ENCODE measurements at regions not wholly inside any gene's neighbourhood (a gene's known extent, or its start where the extent isn't known, plus 50 kb on each side); places are given as distances from the start of the nearest gene placed in this dataset.

DNA sequence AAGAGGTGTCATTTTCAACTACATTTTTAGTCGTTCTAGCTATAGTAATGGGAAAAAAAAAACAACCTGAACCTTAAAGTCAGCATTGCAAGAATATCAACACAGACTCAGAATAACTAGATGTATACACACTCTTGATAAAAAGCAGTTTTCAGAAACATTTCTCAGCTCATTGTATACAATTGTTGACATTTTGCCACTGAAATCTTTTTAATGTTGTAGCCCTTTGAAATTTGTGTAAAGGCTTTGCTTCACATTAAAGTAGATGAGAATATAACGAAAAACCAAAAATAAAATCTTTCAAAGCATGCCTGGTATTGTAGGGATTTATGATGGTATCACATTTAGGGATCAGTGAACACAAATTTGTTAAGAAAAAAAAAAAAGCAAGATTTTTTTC is 87.2 kb upstream of the SLC10A2 start:
- no peak overlapping the region for H3K9ac ChIP-seq (ENCODE audit: low read length)
- H3K36me3 ChIP-seq (ENCODE audit: control insufficient read depth, insufficient read depth, low read length) = no peaks in the 10 kb centered on the region
- H3K4me1 ChIP-seq (ENCODE audit: control insufficient read depth, insufficient read depth, low read length) = no peaks in the 10 kb centered on the region
- H3K27me3 ChIP-seq (ENCODE audit: control insufficient read depth, insufficient read depth, low read length) = no peaks in the 10 kb centered on the region
- no peak overlapping the region for H3K4me3 ChIP-seq (ENCODE audit: low read length)
- H3K9me3 ChIP-seq (ENCODE audit: control insufficient read depth, low read length) = no peaks in the 10 kb centered on the region

DNA sequence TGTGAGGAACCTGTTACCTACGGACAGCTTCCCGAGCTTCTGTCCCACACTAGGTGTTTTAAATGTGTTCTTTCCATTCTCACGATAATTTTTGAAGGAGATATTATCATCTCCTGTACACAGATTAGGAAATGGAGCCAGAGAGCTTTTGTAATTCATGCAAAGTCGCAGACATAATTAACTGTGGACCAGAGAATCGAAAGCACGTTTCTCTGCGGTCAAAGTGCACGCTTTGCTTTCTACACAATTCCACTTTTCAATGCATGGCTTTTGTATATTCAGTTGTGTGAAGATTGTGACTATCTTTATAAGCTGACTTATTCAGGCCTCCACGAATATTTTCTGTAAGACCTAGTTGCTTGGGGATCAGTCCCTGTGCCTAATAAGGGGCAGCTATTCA is 81.7 kb upstream of the SLC10A2 start:
- Histone ChIP-seq H3K27me3 (ENCODE audit: control insufficient read depth, insufficient read depth, low read length) (no peaks in the 10 kb centered on the region), H3K9ac (ENCODE audit: low read length) (no peak overlapping the region), H3K4me1 (ENCODE audit: control insufficient read depth, insufficient read depth, low read length) (no peaks in the 10 kb centered on the region), H3K36me3 (ENCODE audit: control insufficient read depth, insufficient read depth, low read length) (no peaks in the 10 kb centered on the region), H3K9me3 (ENCODE audit: control insufficient read depth, low read length) (no peaks in the 10 kb centered on the region), H3K4me3 (ENCODE audit: low read length) (no peak overlapping the region)

- Histone ChIP-seq H3K9me3 (ENCODE audit: control insufficient read depth, low read length) (no peaks in the 10 kb centered on the region), H3K27me3 (ENCODE audit: control insufficient read depth, insufficient read depth, low read length) (no peaks in the 10 kb centered on the region), H3K36me3 (ENCODE audit: control insufficient read depth, insufficient read depth, low read length) (no peaks in the 10 kb centered on the region), H3K4me1 (ENCODE audit: control insufficient read depth, insufficient read depth, low read length) (no peaks in the 10 kb centered on the region), H3K9ac (ENCODE audit: low read length) (no peak overlapping the region), H3K4me3 (ENCODE audit: low read length) (no peak overlapping the region)
Observed at GRCh38 chr13:103145442-103145841, 79.2 kb upstream of the SLC10A2 start.

- H3K4me1 ChIP-seq (ENCODE audit: control insufficient read depth, insufficient read depth, low read length) = no peaks in the 10 kb centered on the region
- H3K9me3 ChIP-seq (ENCODE audit: control insufficient read depth, low read length) = no peaks in the 10 kb centered on the region
- no peak overlapping the region for H3K9ac ChIP-seq (ENCODE audit: low read length)
- no peaks in the 10 kb centered on the region for H3K36me3 ChIP-seq (ENCODE audit: control insufficient read depth, insufficient read depth, low read length)
- H3K4me3 ChIP-seq (ENCODE audit: low read length) = no peak overlapping the region
- H3K27me3 ChIP-seq (ENCODE audit: control insufficient read depth, insufficient read depth, low read length) = no peaks in the 10 kb centered on the region
Observed at GRCh38 chr13:103143432-103143831, 77.2 kb upstream of the SLC10A2 start.

GRCh38 chr13:103142151-103142550 is 75.9 kb upstream of the SLC10A2 start:
- Histone ChIP-seq H3K4me3 (ENCODE audit: low read length) (no peak overlapping the region), H3K27me3 (ENCODE audit: control insufficient read depth, insufficient read depth, low read length) (no peaks in the 10 kb centered on the region), H3K9ac (ENCODE audit: low read length) (no peak overlapping the region), H3K4me1 (ENCODE audit: control insufficient read depth, insufficient read depth, low read length) (no peaks in the 10 kb centered on the region), H3K36me3 (ENCODE audit: control insufficient read depth, insufficient read depth, low read length) (no peaks in the 10 kb centered on the region), H3K9me3 (ENCODE audit: control insufficient read depth, low read length) (no peaks in the 10 kb centered on the region)

- Histone ChIP-seq H3K36me3 (ENCODE audit: control insufficient read depth, insufficient read depth, low read length) (no peaks in the 10 kb centered on the region), H3K27me3 (ENCODE audit: control insufficient read depth, insufficient read depth, low read length) (no peaks in the 10 kb centered on the region), H3K9me3 (ENCODE audit: control insufficient read depth, low read length) (no peaks in the 10 kb centered on the region), H3K4me3 (ENCODE audit: low read length) (no peak overlapping the region), H3K4me1 (ENCODE audit: control insufficient read depth, insufficient read depth, low read length) (no peaks in the 10 kb centered on the region), H3K9ac (ENCODE audit: low read length) (no peak overlapping the region)
Observed at GRCh38 chr13:103140001-103140671, 73.9 kb upstream of the SLC10A2 start.

DNA sequence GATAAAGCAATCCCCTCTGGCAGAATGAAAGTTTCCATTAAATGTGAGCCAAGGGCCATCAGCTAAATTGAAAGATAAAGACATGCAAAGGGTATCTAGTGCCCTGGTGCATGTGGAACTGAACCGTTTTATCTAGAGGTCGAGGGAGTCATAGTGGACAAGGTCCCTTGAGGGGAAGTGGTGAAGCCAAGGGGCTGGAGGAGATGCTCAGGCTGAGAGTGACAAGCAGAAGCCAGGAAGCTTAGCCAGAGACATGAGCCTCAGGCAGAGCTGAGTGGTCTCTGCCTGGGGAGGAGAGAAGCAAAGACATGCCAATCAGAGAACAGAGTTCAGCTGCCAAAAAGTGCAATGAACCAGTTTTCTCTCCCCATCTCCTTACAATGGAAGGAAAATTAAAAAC is 68.1 kb upstream of the SLC10A2 start:
- no peaks in the 10 kb centered on the region for H3K27me3 ChIP-seq (ENCODE audit: control insufficient read depth, insufficient read depth, low read length)
- no peaks in the 10 kb centered on the region for H3K9me3 ChIP-seq (ENCODE audit: control insufficient read depth, low read length)
- no peaks in the 10 kb centered on the region for H3K36me3 ChIP-seq (ENCODE audit: control insufficient read depth, insufficient read depth, low read length)
- no peak overlapping the region for H3K4me3 ChIP-seq (ENCODE audit: low read length)
- no peaks in the 10 kb centered on the region for H3K4me1 ChIP-seq (ENCODE audit: control insufficient read depth, insufficient read depth, low read length)
- H3K9ac ChIP-seq (ENCODE audit: low read length) = no peak overlapping the region

DNA sequence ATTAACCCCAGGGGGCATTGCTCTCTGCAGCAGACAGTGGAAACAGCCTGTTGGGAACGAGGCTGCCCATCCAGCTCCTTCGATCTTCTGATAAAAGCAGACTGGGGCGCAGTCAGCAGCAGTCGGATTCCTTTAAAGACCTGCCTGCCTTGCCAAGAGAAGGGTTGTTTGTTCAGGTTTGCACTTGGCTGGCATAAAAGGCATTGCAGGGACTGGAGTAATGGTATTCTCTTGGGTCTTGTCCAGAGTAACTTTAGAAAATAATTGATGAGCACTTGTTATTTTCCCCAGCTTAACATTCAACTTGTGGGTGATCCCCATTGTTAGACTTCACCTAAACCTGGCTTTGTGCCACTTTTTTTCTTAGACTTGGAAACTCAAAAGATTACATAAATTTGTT is 67.3 kb upstream of the SLC10A2 start:
- no peaks in the 10 kb centered on the region for H3K9me3 ChIP-seq (ENCODE audit: control insufficient read depth, low read length)
- no peaks in the 10 kb centered on the region for H3K36me3 ChIP-seq (ENCODE audit: control insufficient read depth, insufficient read depth, low read length)
- H3K27me3 ChIP-seq (ENCODE audit: control insufficient read depth, insufficient read depth, low read length) = no peaks in the 10 kb centered on the region
- H3K4me3 ChIP-seq (ENCODE audit: low read length) = no peak overlapping the region
- H3K4me1 ChIP-seq (ENCODE audit: control insufficient read depth, insufficient read depth, low read length) = no peaks in the 10 kb centered on the region
- no peak overlapping the region for H3K9ac ChIP-seq (ENCODE audit: low read length)

- H3K4me1 ChIP-seq (ENCODE audit: control insufficient read depth, insufficient read depth, low read length) = no peaks in the 10 kb centered on the region
- no peak overlapping the region for H3K9ac ChIP-seq (ENCODE audit: low read length)
- no peaks in the 10 kb centered on the region for H3K9me3 ChIP-seq (ENCODE audit: control insufficient read depth, low read length)
- H3K36me3 ChIP-seq (ENCODE audit: control insufficient read depth, insufficient read depth, low read length) = no peaks in the 10 kb centered on the region
- no peaks in the 10 kb centered on the region for H3K27me3 ChIP-seq (ENCODE audit: control insufficient read depth, insufficient read depth, low read length)
- H3K4me3 ChIP-seq (ENCODE audit: low read length) = no peak overlapping the region
Observed at GRCh38 chr13:103130681-103131210, 64.5 kb upstream of the SLC10A2 start.

- Histone ChIP-seq H3K9ac (ENCODE audit: low read length) (no peak overlapping the region), H3K4me1 (ENCODE audit: control insufficient read depth, insufficient read depth, low read length) (no peaks in the 10 kb centered on the region), H3K27me3 (ENCODE audit: control insufficient read depth, insufficient read depth, low read length) (no peaks in the 10 kb centered on the region), H3K4me3 (ENCODE audit: low read length) (no peak overlapping the region), H3K36me3 (ENCODE audit: control insufficient read depth, insufficient read depth, low read length) (no peaks in the 10 kb centered on the region), H3K9me3 (ENCODE audit: control insufficient read depth, low read length) (no peaks in the 10 kb centered on the region)
Observed at GRCh38 chr13:103130146-103130545, 63.9 kb upstream of the SLC10A2 start.
